Upper lobe of left lung (tissue), 6 donors: ENCODE measurements at regions not wholly inside any gene's neighbourhood (a gene's known extent, or its start where the extent isn't known, plus 50 kb on each side); places are given as distances from the start of the nearest gene placed in this dataset.
A peak's percentile ranks its signal among the peaks of the same experiment; 100 is the strongest.

Experiments used
- ATAC-seq, 2 donors: fragments of 200-7000 bp; cut with Tn5 transposase; one replicate each; pipeline ENCODE4 v1.9.1; 2022; ENCODE audit warnings: mild to moderate bottlenecking in 2 of 2, moderate library complexity in 2 of 2; ENCODE audit not compliant: low FRiP score in 2 of 2
- DNase-seq, 2 donors: peaks; one replicate each; pipeline ENCODE4 v3.0.0-alpha.2; 2019 to 2020
- H3K27ac ChIP-seq, 4 donors: fragments of 200-600 bp; sonication (generic); one replicate each; pipeline ENCODE4 v1.5.1; 2016 to 2019
- H3K27me3 ChIP-seq, 4 donors: fragments of 200-600 bp; sonication (generic); one replicate each; pipeline ENCODE4 v1.5.1; 2017 to 2019
- H3K36me3 ChIP-seq, 4 donors: fragments of 200-600 bp; sonication (generic); one replicate each; pipeline ENCODE4 v1.5.1; 2016 to 2019
- H3K4me1 ChIP-seq, 4 donors: fragments of 200-600 bp; sonication (generic); one replicate each; pipeline ENCODE4 v1.5.1; 2018 to 2019
- H3K4me3 ChIP-seq, 4 donors: fragments of 200-600 bp; sonication (generic); one replicate each; pipeline ENCODE4 v1.5.1; 2017 to 2019; ENCODE audit warnings: mild to moderate bottlenecking in 2 of 4, moderate library complexity in 1 of 4
- H3K9me3 ChIP-seq, 4 donors: fragments of 200-600 bp; sonication (generic); one replicate each; pipeline ENCODE4 v1.5.1; 2018 to 2019
- EP300 ChIP-seq, 4 donors: sonication (generic); formaldehyde crosslinking; IDR thresholded peaks; one replicate each; pipeline ENCODE4 v1.5.1; 2017; ENCODE audit warnings: antibody characterized with exemption in 4 of 4, control low read depth in 2 of 4
- POLR2A ChIP-seq, 4 donors: fragments of 450-650 bp; IDR thresholded peaks; one replicate each; pipeline ENCODE4 v1.5.1; 2016 to 2017; ENCODE audit warnings: antibody characterized with exemption in 4 of 4, mild to moderate bottlenecking in 2 of 4
- POLR2AphosphoS5 ChIP-seq, 2 donors: sonication (generic); formaldehyde crosslinking; IDR thresholded peaks; one replicate each; pipeline ENCODE4 v1.5.1; 2017; ENCODE audit warnings: antibody characterized with exemption in 2 of 2
- WGBS, 2 donors: methylation state at CpG; one replicate each; pipeline ENCODE4 v1.1.5; 2017 to 2018; 5-methylcytosine and 5-hydroxymethylcytosine counted together
- TF ChIP-seq, protein P1 (sequence below), 6 experiments: fragments of 450-650 bp in 4 of 6; fragments of 200-600 bp in 2 of 6; sonication (generic) in 2 of 6; IDR thresholded peaks; one replicate each; pipeline ENCODE4 v1.5.1; 2016 to 2019; ENCODE audit warnings: antibody characterized with exemption in 6 of 6
- donor health status: DM: no; HTN: no; CAD: no; lungs with moderate emphysema.
- donor health status: DM: no; HTN: yes; CAD: no; lungs with severe emphysema.

DNA sequence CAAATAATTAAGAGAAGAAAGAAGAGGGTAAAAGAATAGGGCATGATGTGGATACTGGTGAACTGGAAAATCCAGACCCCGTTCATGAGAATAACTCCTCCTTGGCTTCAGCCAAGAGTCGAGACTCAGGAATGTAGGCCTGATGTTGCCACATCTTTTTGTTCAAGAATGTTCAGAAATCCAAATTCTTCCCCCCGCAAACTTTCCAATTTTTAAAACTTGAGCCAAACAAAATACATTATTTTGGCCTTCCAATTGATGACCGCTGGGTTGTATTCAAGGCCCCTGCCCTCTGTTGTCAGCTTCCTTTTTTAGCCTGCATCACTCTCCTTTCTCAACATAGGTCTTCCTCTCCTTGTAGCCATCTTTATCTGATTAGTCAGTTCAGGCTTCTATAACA, 106.1 kb downstream of the TNFAIP3 start:
- WGBS, 2 donors, result 70% methylated on average over 4 of the region's 4 CpGs
- no peak for DNase-seq
- peaks cover 5 to 13% (median 10%) of the 10 kb centered on the region in 4 donors for H3K4me1 ChIP-seq
- H3K36me3 ChIP-seq, result no peaks in the 10 kb centered on the region
- TF ChIP-seq POLR2AphosphoS5 (IDR thresholded peaks at IDR 0.05), result no peak
- no peak for TF ChIP-seq EP300 (IDR thresholded peaks at IDR 0.05)
- no peak for TF ChIP-seq POLR2A (IDR thresholded peaks at IDR 0.05)
- TF ChIP-seq, protein P1, sequence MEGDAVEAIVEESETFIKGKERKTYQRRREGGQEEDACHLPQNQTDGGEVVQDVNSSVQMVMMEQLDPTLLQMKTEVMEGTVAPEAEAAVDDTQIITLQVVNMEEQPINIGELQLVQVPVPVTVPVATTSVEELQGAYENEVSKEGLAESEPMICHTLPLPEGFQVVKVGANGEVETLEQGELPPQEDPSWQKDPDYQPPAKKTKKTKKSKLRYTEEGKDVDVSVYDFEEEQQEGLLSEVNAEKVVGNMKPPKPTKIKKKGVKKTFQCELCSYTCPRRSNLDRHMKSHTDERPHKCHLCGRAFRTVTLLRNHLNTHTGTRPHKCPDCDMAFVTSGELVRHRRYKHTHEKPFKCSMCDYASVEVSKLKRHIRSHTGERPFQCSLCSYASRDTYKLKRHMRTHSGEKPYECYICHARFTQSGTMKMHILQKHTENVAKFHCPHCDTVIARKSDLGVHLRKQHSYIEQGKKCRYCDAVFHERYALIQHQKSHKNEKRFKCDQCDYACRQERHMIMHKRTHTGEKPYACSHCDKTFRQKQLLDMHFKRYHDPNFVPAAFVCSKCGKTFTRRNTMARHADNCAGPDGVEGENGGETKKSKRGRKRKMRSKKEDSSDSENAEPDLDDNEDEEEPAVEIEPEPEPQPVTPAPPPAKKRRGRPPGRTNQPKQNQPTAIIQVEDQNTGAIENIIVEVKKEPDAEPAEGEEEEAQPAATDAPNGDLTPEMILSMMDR (IDR thresholded peaks at IDR 0.05), result no peak
- no peaks in the 10 kb centered on the region for H3K27me3 ChIP-seq
- no peak overlapping the region for H3K4me3 ChIP-seq
- H3K9me3 ChIP-seq, result no peaks in the 10 kb centered on the region
- no peak overlapping the region for H3K27ac ChIP-seq
- no peak for ATAC-seq

DNA sequence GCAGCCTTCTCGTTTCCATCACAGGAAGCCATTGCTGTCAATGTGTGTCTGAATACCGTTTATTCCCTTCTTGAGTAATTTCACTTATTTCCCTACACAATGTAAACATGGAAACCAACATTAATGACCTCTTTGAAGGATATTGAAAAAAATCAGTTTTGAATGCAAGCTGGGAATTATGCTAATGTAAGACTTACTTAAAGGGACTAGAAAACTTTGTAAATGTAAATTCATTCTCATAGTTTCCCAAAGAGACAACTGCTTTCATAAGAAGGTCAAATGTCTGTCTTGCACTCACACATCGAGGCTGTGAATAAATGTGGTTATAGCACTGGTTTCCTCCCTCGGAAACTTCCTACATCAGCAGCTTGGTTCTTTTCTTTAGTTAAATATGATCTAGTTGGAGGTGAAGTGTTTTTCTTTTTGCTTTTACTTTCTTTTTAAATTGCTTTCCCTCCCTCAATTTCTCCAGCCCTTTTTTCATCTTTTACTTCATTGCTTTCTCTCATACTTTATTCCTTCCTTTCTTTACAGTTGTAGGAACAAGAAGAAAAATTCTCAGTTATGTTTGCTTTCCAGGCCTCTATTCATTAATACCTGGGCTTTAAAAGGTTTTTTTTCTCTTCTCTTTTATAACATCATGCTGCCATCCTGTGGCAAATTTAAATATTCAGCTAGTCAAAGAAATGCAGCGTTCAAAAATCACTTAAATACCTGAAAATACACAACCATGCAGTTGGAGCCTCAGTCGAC, 108.3 kb downstream of the TNFAIP3 start:
- no peak for DNase-seq
- Histone ChIP-seq H3K27me3 (no peaks in the 10 kb centered on the region), H3K9me3 (no peaks in the 10 kb centered on the region), H3K27ac (peak overlapping the region in 2 of 4 donors; percentile 23 to 59), H3K36me3 (no peaks in the 10 kb centered on the region), H3K4me3 (no peak overlapping the region), H3K4me1 (peaks cover 0 to 7% (median 4%) of the 10 kb centered on the region in 4 donors)
- TF ChIP-seq EP300 (IDR thresholded peaks at IDR 0.05) (no peak), POLR2AphosphoS5 (IDR thresholded peaks at IDR 0.05) (no peak), POLR2A (IDR thresholded peaks at IDR 0.05) (no peak)
- TF ChIP-seq, protein P1 (IDR thresholded peaks at IDR 0.05), result peak in 4 of 6 experiments; percentile 16 to 45 (median 35)
- no peak for ATAC-seq
- WGBS, 2 donors, result 23 to 28% methylated on average over 6 of the region's 6 CpGs

DNA sequence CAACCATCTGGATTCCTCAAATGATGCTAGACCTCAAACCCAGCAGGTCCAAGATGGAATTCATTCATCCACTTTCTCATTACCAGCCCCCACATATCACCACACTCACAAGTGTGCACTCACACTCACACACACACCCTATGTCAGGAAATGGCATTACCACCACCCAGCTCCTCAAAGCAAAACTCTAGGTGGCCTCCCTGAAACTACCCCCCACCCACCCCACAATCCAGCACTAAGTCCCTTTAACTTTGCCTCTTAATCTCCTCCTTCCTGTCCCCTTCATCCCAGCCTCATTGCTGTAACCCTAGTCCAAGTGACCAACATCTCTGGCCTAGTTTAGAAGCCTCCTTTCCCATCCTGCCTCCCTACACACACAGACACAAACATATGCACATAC, 109.4 kb downstream of the TNFAIP3 start:
- H3K4me1 ChIP-seq, result peaks cover 0 to 7% (median 4%) of the 10 kb centered on the region in 4 donors
- H3K36me3 ChIP-seq, result no peaks in the 10 kb centered on the region
- ATAC-seq, result no peak
- no peak for DNase-seq
- no peaks in the 10 kb centered on the region for H3K9me3 ChIP-seq
- no peak overlapping the region for H3K4me3 ChIP-seq
- no peak overlapping the region for H3K27ac ChIP-seq
- TF ChIP-seq, protein P1 (IDR thresholded peaks at IDR 0.05), result no peak
- TF ChIP-seq POLR2AphosphoS5 (IDR thresholded peaks at IDR 0.05) (no peak), POLR2A (IDR thresholded peaks at IDR 0.05) (no peak), EP300 (IDR thresholded peaks at IDR 0.05) (no peak)
- H3K27me3 ChIP-seq, result no peaks in the 10 kb centered on the region

DNA sequence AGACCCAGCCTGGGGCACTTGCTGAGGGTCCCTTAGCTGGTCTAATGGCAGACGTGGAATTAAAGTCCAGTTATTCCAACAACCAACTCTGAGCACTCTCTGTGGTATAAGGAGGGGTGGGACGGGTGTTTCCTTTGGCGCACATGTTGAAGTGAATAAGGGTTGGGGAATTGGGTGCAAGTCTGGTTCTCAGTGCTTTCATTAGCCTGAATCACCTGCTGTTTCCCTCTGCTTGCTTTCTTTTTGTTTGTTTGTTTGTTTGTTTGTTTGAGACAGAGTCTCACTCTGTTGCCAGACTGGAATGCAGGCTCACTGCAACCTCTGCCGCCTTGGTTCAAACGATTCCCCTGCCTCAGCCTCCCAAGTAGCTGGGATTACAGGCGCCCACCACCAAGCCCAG, 110.1 kb downstream of the TNFAIP3 start:
- DNase-seq (no peak), ATAC-seq (no peak)
- 80 to 92% methylated on average over 5 to 6 of the region's 6 CpGs for WGBS, 2 donors
- no peak overlapping the region for H3K4me3 ChIP-seq
- no peaks in the 10 kb centered on the region for H3K27me3 ChIP-seq
- H3K4me1 ChIP-seq, result peaks cover 0 to 7% (median 4%) of the 10 kb centered on the region in 4 donors
- no peak overlapping the region for H3K27ac ChIP-seq
- no peaks in the 10 kb centered on the region for H3K36me3 ChIP-seq
- H3K9me3 ChIP-seq, result no peaks in the 10 kb centered on the region
- TF ChIP-seq, protein P1 (IDR thresholded peaks at IDR 0.05), result no peak
- TF ChIP-seq POLR2A (IDR thresholded peaks at IDR 0.05), result no peak
- no peak for TF ChIP-seq EP300 (IDR thresholded peaks at IDR 0.05)
- no peak for TF ChIP-seq POLR2AphosphoS5 (IDR thresholded peaks at IDR 0.05)

DNA sequence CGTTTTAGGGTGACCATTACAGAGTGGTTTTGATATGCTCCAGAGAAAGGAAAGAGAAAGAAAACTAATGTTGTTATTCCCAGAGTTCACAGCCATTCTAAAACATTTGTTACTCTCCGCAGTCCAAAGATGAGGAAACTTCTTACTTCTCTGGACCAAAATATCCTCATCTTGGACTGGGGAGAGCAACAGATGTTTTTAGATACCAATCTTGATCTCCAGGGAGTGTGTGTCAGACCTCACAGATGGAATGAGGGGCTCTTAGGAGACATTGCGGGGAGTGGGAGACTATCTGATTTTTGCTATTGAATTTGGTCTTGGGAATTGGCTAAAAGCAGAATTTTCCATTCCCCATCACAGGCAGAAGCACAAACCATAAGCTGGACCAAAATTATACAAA, 110.8 kb downstream of the TNFAIP3 start:
- peak in 1 of 2 donors; percentile 46 for ATAC-seq
- no peaks in the 10 kb centered on the region for H3K36me3 ChIP-seq
- DNase-seq, result no peak
- no peaks in the 10 kb centered on the region for H3K9me3 ChIP-seq
- no peak overlapping the region for H3K4me3 ChIP-seq
- H3K27ac ChIP-seq, result no peak overlapping the region
- no peaks in the 10 kb centered on the region for H3K27me3 ChIP-seq
- TF ChIP-seq POLR2AphosphoS5 (IDR thresholded peaks at IDR 0.05), result no peak
- TF ChIP-seq EP300 (IDR thresholded peaks at IDR 0.05), result no peak
- TF ChIP-seq POLR2A (IDR thresholded peaks at IDR 0.05), result no peak
- TF ChIP-seq, protein P1 (IDR thresholded peaks at IDR 0.05), result no peak
- WGBS, 2 donors, result 38 to 81% methylated on average over 3 of the region's 3 CpGs
- H3K4me1 ChIP-seq, result peaks cover 0 to 7% (median 4%) of the 10 kb centered on the region in 4 donors
